Type B pancreatic cell (in vitro differentiated cells): ENCODE measurements at regions not wholly inside any gene's neighbourhood (a gene's known extent, or its start where the extent isn't known, plus 50 kb on each side); places are given as distances from the start of the nearest gene placed in this dataset.

ENCODE experiments used
- DNase-seq: peaks from one replicate; pipeline ENCODE4 v3.0.0; 2021; ENCODE audit warnings: mixed read lengths; ENCODE audit not compliant: unreplicated experiment; ENCODE audit errors: extremely low spot score
- H3K27ac Mint-ChIP-seq: 2 replicates; pipeline ENCODE4 v1.8.0; 2021; ENCODE audit warnings: mild to moderate bottlenecking, mixed read lengths
- H3K27me3 Mint-ChIP-seq: 2 replicates; pipeline ENCODE4 v1.8.0; 2021; ENCODE audit warnings: mixed read lengths
- H3K36me3 Mint-ChIP-seq: 2 replicates; pipeline ENCODE4 v1.8.0; 2021; ENCODE audit warnings: mixed read lengths
- H3K4me1 Mint-ChIP-seq: one replicate; pipeline ENCODE4 v1.8.0; 2021; ENCODE audit warnings: mixed read lengths; ENCODE audit not compliant: unreplicated experiment
- H3K4me3 Mint-ChIP-seq: 2 replicates; pipeline ENCODE4 v1.8.0; 2021; ENCODE audit warnings: mild to moderate bottlenecking, mixed read lengths
- H3K9me3 Mint-ChIP-seq: 2 replicates; pipeline ENCODE4 v1.8.0; 2021; ENCODE audit warnings: mixed read lengths
- TF ChIP-seq, protein P1 (sequence below): fragments of 200-600 bp; sonication (generic); conservative IDR thresholded peaks from 2 replicates; pipeline ENCODE4 v1.5.0; 2021; ENCODE audit warnings: antibody characterized with exemption, mild to moderate bottlenecking

- H3K36me3 Mint-ChIP-seq, result no peaks in the 10 kb centered on the region
- H3K9me3 Mint-ChIP-seq, result no peaks in the 10 kb centered on the region
- DNase-seq, result no peak
- H3K4me3 Mint-ChIP-seq, result no peak overlapping the region
- H3K4me1 Mint-ChIP-seq, result no peaks in the 10 kb centered on the region
- TF ChIP-seq, protein P1, sequence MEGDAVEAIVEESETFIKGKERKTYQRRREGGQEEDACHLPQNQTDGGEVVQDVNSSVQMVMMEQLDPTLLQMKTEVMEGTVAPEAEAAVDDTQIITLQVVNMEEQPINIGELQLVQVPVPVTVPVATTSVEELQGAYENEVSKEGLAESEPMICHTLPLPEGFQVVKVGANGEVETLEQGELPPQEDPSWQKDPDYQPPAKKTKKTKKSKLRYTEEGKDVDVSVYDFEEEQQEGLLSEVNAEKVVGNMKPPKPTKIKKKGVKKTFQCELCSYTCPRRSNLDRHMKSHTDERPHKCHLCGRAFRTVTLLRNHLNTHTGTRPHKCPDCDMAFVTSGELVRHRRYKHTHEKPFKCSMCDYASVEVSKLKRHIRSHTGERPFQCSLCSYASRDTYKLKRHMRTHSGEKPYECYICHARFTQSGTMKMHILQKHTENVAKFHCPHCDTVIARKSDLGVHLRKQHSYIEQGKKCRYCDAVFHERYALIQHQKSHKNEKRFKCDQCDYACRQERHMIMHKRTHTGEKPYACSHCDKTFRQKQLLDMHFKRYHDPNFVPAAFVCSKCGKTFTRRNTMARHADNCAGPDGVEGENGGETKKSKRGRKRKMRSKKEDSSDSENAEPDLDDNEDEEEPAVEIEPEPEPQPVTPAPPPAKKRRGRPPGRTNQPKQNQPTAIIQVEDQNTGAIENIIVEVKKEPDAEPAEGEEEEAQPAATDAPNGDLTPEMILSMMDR, result no peak
- peaks cover 25% of the 10 kb centered on the region for H3K27me3 Mint-ChIP-seq
- H3K27ac Mint-ChIP-seq, result no peak overlapping the region
Measured at GRCh38 chr1:70895531-70895930, 152.1 kb downstream of the PTGER3 start.

GRCh38 chr1:70896224-70896623, 151.4 kb downstream of the PTGER3 start:
- Mint-ChIP-seq H3K27ac (no peak overlapping the region), H3K4me1 (no peaks in the 10 kb centered on the region), H3K4me3 (no peak overlapping the region), H3K27me3 (peaks cover 25% of the 10 kb centered on the region), H3K9me3 (no peaks in the 10 kb centered on the region), H3K36me3 (no peaks in the 10 kb centered on the region)
- TF ChIP-seq, protein P1, result no peak
- no peak for DNase-seq

DNA sequence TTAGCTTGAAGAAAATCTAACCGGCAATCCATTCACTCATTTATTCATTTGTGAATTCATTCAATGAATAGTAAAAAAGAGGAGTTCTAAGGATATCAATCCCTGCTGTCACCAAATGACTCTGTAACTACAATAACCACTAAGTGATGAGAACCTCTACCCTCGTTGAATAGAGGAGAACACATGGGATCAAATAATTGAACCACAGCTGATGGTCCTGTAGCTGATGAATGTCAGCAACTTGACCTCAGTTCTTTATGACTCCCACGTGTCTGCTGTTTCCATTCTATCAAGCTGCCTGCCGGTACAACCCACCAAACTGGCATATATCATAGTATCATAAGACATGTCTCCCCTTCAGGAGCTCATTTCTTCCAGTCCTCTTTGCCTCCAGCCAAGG, 150.3 kb downstream of the PTGER3 start:
- Mint-ChIP-seq H3K4me1 (no peaks in the 10 kb centered on the region), H3K36me3 (no peaks in the 10 kb centered on the region)

DNA sequence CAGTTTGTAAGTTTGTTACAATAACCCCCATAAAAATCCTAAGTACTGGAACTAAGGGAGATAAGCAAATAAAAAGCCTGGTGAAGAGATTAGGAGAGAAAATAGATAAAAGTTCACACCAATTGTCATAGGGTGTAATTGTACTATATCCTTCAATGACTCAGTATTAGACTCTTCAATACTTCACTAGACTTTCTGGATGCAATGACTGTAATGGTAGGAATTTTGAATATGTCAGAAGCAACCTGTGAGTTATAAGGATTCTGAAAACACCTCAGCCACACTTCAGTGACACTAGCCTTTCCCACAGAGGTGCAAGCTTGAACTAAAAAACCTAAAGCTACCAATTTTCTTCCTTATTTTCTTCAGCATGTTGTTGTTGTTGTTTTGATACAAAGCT, 147.9 kb downstream of the PTGER3 start:
- Mint-ChIP-seq H3K4me3 (no peak overlapping the region), H3K36me3 (no peaks in the 10 kb centered on the region), H3K4me1 (no peaks in the 10 kb centered on the region), H3K27me3 (peaks cover 25% of the 10 kb centered on the region), H3K27ac (no peak overlapping the region), H3K9me3 (no peaks in the 10 kb centered on the region)
- no peak for DNase-seq
- TF ChIP-seq, protein P1, result no peak

More for the DNA sequence above, 150.3 kb downstream of the PTGER3 start:
- Mint-ChIP-seq H3K27ac (no peak overlapping the region), H3K4me3 (no peak overlapping the region), H3K27me3 (peaks cover 25% of the 10 kb centered on the region), H3K9me3 (no peaks in the 10 kb centered on the region)
- TF ChIP-seq, protein P1, result no peak
- no peak for DNase-seq

GRCh38 chr1:70902211-70902610, 145.4 kb downstream of the PTGER3 start:
- Mint-ChIP-seq H3K27me3 (peaks cover 19% of the 10 kb centered on the region), H3K9me3 (no peaks in the 10 kb centered on the region), H3K4me1 (no peaks in the 10 kb centered on the region), H3K4me3 (no peak overlapping the region), H3K36me3 (no peaks in the 10 kb centered on the region), H3K27ac (no peak overlapping the region)
- no peak for DNase-seq
- TF ChIP-seq, protein P1, result no peak

GRCh38 chr1:70906800-70907199, 140.8 kb downstream of the PTGER3 start:
- Mint-ChIP-seq H3K27ac (no peak overlapping the region), H3K27me3 (no peaks in the 10 kb centered on the region), H3K4me1 (no peaks in the 10 kb centered on the region), H3K4me3 (no peak overlapping the region), H3K9me3 (no peaks in the 10 kb centered on the region), H3K36me3 (no peaks in the 10 kb centered on the region)
- TF ChIP-seq, protein P1, result no peak
- no peak for DNase-seq
